ENCODE measurements at regions not wholly inside any gene's neighbourhood (a gene's known extent, or its start where the extent isn't known, plus 50 kb on each side); places are given as distances from the start of the nearest gene placed in this dataset.
"Not testable (repeated sequence)": the region's sequence is repeated elsewhere in the genome, so short reads cannot be mapped to it uniquely, and the experiment has no call there.

DNA sequence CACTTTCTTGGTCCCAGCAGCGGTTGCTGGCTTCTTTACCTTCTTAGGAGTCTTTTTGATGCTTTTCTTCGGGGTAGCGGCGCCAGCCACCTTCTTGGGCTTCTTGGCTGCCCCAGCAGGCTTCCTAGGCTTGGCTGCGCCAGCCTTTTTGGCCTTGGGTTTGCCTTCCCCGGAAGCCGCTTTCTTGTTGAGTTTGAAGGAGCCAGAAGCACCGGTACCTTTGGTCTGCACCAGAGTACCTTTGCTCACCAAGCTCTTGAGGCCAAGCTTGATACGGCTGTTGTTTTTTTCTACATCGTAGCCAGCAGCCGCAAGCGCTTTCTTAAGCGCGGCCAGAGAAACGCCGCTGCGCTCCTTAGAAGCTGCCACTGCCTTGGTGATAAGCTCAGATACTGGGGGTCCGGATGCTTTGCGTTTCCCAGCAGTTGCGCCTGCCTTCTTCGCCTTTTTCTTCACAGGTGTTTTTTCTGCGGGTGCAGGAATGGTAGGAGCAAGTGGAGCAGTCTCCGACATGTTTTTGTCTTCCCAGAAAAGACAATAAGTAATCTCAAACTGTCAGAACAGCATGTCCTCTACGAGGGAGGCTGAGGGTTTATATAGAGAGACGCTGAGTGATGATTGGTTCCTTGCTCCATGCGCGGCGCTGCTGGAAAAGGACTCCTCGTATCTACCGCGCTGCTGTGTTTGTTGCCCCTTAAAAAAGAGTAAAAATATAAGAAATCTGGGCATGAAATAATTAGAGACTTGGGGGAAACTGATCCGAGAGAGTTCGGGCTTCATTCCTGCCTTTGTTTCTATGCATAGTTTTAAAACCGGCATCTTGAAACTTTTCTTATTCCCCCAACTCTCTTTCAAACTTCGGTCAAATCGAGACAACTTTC is 130.3 kb upstream of the BTN3A2 start:
- peak in 2 of 3 donors; percentile 41 to 61 for DNase-seq (ENCODE audit: low read depth in 3 of 3)

DNA sequence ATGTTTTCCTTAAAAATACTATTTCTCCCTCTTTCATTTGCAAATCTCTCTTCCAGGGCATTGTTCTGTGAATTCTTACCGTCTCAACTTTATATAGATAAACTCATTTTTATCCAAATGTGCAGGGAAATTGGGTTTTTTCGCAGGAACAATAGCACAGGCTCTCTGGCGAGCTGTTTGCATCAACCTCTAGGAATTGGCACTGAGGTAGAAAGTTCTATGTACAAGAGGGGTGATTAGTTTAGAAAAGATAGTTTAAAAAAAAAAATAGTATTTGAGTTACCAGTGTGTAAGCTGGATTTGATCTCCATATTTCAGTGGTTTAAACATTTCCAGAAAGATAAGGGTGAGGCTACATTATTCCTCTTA is 129.7 kb upstream of the BTN3A2 start:
- no peak for DNase-seq (ENCODE audit: low read depth in 3 of 3)

DNA sequence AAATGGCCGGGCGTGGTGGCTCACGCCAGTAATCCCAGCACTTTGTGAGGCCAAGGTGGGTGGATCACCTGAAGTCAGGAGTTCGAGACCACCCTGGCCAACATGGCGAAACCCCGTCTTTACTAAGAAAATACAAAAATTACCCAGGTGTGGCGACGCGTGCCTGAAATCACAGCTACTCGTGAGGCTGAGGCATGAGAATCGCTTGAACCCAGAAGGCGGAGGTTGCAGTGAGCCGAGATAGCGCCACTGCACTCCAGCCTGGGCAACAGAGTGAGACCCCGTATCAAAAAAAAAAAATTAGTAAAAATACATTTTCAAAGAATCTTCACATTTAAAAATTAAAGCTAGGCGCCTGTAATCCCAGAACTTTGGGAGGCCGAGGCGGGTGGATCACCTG is 125.6 kb upstream of the BTN3A2 start:
- DNase-seq (ENCODE audit: low read depth in 3 of 3) = not testable (repeated sequence)

DNA sequence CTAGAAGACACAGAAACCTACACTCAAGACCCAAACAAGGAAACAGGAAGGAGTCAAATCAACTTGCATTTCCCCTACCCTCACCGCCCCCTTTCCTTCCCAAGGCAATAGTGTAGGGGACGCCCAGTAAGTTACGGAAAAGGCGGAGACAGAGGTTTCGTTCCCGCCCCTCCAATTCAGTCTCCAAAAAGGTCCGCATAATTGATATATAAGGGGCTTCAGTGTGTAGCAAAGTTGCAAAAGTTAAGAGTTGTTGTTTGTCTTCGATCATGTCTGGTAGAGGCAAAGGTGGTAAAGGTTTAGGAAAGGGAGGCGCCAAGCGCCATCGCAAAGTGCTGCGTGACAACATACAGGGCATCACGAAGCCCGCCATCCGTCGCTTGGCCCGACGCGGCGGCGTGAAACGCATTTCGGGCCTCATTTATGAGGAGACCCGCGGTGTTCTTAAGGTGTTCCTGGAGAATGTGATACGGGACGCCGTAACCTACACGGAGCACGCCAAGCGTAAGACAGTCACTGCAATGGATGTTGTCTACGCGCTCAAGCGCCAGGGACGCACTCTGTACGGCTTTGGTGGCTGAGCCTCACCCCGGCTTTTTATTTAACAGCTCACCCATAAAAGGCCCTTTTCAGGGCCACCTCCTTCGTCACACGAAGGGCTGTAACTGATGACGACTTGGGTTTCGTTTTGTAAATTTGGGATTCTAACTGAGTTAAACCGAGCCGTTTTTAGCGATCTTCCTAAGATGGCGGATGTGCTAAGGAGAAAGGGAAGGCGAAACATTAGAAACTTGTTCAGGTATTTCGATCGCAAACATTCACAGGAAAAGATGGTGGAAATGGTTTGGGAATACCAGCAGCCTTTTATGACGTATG is 124.6 kb upstream of the BTN3A2 start:
- peak in 2 of 3 donors; percentile 60 to 63 for DNase-seq (ENCODE audit: low read depth in 3 of 3)

GRCh38 chr6:26241033-26241895 is 123.7 kb upstream of the BTN3A2 start:
- DNase-seq (ENCODE audit: low read depth in 3 of 3) = peak in 2 of 3 donors; percentile 57 to 70

DNA sequence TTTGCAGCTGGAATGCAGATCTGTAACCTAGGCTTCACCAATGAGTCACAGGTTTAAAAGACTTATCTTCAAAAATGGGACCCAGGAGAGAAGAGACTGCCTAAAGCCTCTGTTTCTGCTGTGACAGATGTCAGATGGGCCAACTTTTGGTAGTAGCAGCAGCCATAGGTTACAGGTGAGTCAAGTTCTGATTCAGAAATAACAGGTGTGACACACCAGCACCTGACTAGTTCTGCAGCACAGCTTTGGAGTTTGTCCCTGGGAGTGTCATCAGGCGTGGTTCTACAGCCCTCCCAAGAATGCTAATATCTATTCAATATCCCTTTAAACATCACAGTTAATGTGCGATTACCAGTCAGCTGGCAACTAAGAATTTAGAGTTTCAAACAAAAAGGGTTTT is 121.9 kb upstream of the BTN3A2 start:
- DNase-seq (ENCODE audit: low read depth in 3 of 3) = no peak

DNA sequence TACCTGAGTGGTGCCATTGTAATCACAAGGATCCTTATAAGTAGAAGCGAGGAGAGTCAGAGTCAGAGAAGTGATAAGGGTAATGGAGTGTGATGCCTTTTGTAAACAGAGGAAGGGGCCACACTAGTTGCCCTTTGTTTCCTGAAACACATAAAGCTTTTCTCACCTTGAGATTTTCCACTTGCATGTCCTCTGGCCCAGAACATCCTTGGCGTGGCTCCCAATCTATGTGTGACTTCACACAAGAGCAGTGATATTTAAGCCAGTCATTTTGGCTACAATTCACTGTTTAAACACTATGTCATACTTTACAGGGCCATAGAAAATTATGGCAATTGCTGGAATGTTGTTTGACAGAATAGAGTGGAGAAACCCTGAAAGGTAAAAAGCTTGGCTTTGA is 121.2 kb upstream of the BTN3A2 start:
- DNase-seq (ENCODE audit: low read depth in 3 of 3) = no peak

GRCh38 chr6:26246058-26246457 is 118.9 kb upstream of the BTN3A2 start:
- DNase-seq (ENCODE audit: low read depth in 3 of 3) = no peak

GRCh38 chr6:26246553-26246952 is 118.4 kb upstream of the BTN3A2 start:
- DNase-seq (ENCODE audit: low read depth in 3 of 3) = no peak

DNA sequence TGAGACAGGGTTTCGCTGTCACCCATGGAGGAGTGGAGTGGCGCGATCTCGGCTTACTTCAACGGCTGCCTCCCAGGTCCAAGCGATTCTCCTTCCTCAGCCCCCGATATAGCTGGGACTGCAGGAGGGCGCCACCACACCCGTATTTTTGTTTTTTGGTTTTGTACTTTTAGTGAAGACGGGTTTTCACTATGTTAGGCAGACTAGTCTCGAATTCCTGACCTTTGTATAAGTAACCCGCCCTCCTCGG is 115.4 kb upstream of the BTN3A2 start:
- DNase-seq (ENCODE audit: low read depth in 3 of 3) = no peak

DNA sequence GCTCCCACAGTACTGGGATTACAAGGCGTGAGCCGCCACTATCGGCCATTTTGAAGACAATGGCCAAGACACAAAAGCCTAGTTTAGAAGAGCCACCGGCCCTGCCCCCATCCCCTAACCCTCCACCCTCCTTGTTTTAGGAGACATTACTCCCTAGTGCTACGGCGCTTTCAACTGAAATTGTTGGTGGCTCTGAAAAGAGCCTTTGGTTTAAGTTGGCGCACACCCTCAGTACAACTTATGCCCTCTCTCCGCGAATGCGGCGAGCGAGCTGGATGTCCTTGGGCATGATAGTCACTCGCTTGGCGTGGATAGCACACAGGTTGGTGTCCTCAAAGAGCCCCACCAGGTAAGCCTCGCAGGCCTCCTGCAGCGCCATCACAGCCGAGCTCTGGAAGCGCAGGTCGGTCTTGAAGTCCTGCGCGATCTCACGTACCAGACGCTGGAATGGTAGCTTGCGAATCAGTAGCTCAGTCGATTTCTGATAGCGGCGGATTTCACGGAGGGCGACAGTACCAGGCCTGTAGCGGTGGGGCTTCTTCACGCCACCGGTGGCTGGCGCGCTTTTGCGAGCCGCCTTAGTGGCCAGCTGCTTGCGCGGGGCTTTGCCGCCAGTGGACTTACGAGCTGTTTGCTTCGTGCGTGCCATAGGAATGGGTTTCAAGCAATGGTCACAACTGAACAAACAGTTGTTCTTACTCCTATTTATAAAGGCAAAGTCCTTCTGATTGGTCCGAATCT is 114.9 kb upstream of the BTN3A2 start:
- DNase-seq (ENCODE audit: low read depth in 3 of 3) = peak in 2 of 3 donors; percentile 56 to 69

- DNase-seq (ENCODE audit: low read depth in 3 of 3) = no peak
Measured at GRCh38 chr6:26250698-26251044, 114.3 kb upstream of the BTN3A2 start.

DNA sequence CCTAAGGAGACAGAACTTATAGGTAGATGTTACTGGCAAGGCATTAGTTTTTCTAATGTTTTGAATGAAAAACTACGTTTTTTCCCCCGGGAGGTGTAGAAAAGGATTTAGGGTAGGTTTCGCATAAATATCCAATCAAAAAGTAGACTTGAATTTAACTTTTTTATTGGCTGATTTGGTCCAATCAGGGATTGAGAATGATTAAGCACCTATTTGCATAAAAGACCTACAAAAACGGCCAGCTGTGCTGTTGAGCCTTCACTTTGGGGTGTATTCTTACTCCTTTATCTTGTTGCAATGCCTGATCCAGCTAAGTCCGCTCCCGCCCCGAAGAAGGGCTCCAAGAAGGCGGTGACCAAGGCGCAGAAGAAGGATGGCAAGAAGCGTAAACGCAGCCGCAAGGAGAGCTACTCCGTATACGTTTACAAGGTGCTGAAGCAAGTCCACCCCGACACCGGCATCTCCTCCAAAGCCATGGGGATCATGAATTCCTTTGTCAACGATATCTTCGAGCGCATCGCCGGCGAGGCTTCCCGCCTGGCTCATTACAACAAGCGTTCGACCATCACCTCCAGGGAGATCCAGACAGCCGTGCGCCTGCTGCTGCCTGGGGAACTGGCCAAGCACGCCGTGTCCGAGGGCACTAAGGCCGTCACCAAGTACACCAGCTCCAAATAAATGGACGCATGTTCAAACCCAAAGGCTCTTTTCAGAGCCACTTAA is 113.5 kb upstream of the BTN3A2 start:
- DNase-seq (ENCODE audit: low read depth in 3 of 3) = peak in 1 of 3 donors; percentile 69

DNA sequence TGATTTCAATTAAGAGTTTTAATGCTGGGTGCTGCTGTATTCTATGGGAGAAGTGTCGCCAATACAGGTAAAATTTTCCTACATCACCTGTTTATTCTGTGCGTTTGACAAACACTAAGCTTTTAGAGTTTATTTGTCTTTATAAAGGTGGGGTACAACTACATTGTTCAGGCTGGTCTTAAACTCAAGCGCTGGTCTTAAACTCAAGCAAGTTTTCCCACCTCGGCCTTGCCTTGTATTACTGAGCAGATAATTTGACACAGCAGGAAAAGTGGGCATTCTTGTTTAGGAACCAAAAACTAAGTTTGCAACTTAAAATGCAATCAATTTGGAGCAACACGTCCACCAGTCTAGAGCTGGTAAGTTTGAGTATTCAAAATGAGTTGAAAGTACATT is 112.9 kb upstream of the BTN3A2 start:
- no peak for DNase-seq (ENCODE audit: low read depth in 3 of 3)

DNA sequence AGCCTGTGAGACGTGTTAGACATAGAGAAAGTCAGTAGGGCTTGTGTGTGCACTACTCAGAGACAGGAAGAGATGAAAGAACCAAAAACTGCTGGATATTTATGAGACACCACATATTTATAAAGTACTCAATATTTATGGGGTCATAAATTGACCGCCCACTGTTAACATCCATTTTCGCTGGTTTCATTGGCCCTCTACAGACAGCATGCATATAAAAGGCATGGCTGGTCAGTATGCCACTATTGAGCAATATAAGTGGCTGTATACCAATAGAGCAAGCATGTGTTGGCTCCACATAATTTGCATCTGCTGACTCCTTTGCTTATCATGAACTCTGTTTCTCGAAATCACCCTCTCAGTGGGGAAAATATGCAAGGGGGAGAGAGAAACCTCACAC is 110.3 kb upstream of the BTN3A2 start:
- no peak for DNase-seq (ENCODE audit: low read depth in 3 of 3)

- no peak for DNase-seq (ENCODE audit: low read depth in 3 of 3)
Measured at GRCh38 chr6:26257272-26257671, 107.7 kb upstream of the BTN3A2 start.

DNA sequence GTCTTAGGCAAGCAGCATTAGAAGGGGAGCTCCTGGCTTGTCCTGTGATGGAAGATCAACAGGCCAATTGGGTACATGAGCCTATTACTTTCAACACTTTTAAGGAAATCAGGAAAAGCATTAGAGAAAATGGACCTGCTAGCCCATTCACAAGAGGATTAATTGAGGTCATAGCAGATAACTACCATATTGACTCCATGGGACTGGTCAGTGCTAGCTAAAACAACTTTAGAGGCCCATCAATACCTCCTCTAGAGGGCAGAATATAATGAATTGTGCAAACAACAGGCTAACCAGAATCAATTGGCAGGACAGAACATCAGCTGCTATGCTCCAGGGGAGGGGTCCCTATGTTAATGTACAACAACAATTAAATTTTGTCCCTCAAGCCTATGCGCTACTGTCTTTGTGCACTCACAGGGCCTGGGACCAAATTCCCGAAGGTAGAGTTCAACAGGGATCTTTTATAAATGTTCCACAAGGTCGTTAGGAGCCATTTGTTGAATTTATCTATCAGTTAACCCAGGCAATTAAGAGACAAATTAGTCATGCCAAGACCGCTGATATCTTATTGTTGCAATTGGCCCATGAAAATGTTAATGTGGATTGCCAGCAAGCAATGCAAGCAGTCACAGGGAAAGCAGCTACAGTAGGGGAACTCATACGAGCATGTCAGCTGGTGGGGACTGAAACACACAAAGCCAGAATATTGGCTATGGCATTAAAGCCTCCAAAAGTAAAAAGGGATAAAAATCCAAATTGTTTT is 106.6 kb upstream of the BTN3A2 start:
- no peak for DNase-seq (ENCODE audit: low read depth in 3 of 3)

DNA sequence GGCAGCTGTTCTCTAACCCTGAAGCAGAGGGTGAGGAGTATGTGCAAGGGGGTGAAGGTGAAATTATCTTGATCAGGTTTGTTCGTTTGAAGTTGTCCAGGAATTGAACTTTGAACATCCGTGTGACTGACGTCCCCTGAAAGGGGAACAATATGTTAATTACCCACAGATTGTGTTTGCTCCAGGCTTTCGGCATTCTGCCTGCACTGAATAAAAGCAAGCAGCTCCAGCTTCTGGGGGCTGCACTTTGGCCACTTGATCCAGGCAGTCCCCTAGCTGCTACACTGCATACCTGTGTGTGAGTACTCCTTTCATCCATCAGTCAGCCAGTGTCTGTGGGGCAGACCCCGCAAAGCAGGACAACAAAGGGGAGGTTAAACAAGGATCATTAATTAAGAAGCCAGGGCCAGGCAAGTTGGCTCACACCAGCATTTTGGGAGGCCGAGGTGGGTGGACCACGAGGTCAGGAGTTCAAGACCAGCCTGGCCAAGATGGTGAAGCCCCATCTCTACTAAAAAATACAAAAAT is 104.8 kb upstream of the BTN3A2 start:
- no peak for DNase-seq (ENCODE audit: low read depth in 3 of 3)

GRCh38 chr6:26260725-26261490 is 104.1 kb upstream of the BTN3A2 start:
- no peak for DNase-seq (ENCODE audit: low read depth in 3 of 3)
